ENCODE measurements at regions not wholly inside any gene's neighbourhood (a gene's known extent, or its start where the extent isn't known, plus 50 kb on each side); places are given as distances from the start of the nearest gene placed in this dataset.

GRCh38 chr2:53432936-53433335 is 334.7 kb upstream of the CHAC2 start:
- ChIA-PET CTCF (no interaction called here), POLR2A (ENCODE audit: low non-redundant PET) (no interaction called here)
- BruUV-seq (replicated peaks), result no TSS peak

GRCh38 chr2:53429901-53430300 is 337.7 kb upstream of the CHAC2 start:
- ChIA-PET CTCF (no interaction called here), POLR2A (ENCODE audit: low non-redundant PET) (no interaction called here)
- Histone ChIP-seq H3K27ac (ENCODE audit: low read depth, low read length, poor library complexity, severe bottlenecking) (no peak overlapping the region), H3K4me1 (ENCODE audit: insufficient read depth, low read length, poor library complexity, severe bottlenecking) (no peaks in the 10 kb centered on the region), H3K9me3 (ENCODE audit: low read depth, low read length, poor library complexity, severe bottlenecking) (no peaks in the 10 kb centered on the region), H3K36me3 (ENCODE audit: insufficient read depth, low read length, poor library complexity, severe bottlenecking) (no peaks in the 10 kb centered on the region), H3K27me3 (replicated peaks; ENCODE audit: insufficient read depth, low read depth, low read length, poor library complexity) (no peaks in the 10 kb centered on the region), H3K4me3 (ENCODE audit: low read depth, low read length, poor library complexity, severe bottlenecking) (no peak overlapping the region)
- BruUV-seq (replicated peaks), result no TSS peak
- no peak for TF ChIP-seq CTCF (conservative IDR thresholded peaks at IDR 0.05; ENCODE audit: low read depth, low read length)
- TF ChIP-seq EZH2 (IDR thresholded peaks at IDR 0.05; ENCODE audit: borderline replicate concordance, low read depth, low read length, poor library complexity, severe bottlenecking), result no peak
- no peak for DNase-seq (ENCODE audit: low spot score)
- intact Hi-C loops (cut with micrococcal nuclease; ENCODE audit: unreplicated experiment), result loop anchor here (10.0 kb wide), 2 partner anchors 395 to 1275 kb away; no protein-coding TSS in a partner anchor

More at GRCh38 chr2:53432936-53433335, 334.7 kb upstream of the CHAC2 start:
- no peaks in the 10 kb centered on the region for H3K27me3 ChIP-seq (replicated peaks; ENCODE audit: insufficient read depth, low read depth, low read length, poor library complexity)
- no peak overlapping the region for H3K27ac ChIP-seq (ENCODE audit: low read depth, low read length, poor library complexity, severe bottlenecking)
- H3K4me3 ChIP-seq (ENCODE audit: low read depth, low read length, poor library complexity, severe bottlenecking), result no peak overlapping the region
- no peaks in the 10 kb centered on the region for H3K9me3 ChIP-seq (ENCODE audit: low read depth, low read length, poor library complexity, severe bottlenecking)
- TF ChIP-seq CTCF (conservative IDR thresholded peaks at IDR 0.05; ENCODE audit: low read depth, low read length) (no peak), EZH2 (IDR thresholded peaks at IDR 0.05; ENCODE audit: borderline replicate concordance, low read depth, low read length, poor library complexity, severe bottlenecking) (no peak)
- H3K36me3 ChIP-seq (ENCODE audit: insufficient read depth, low read length, poor library complexity, severe bottlenecking), result no peaks in the 10 kb centered on the region
- no peaks in the 10 kb centered on the region for H3K4me1 ChIP-seq (ENCODE audit: insufficient read depth, low read length, poor library complexity, severe bottlenecking)
- no peak for DNase-seq (ENCODE audit: low spot score)
- intact Hi-C loops (cut with micrococcal nuclease; ENCODE audit: unreplicated experiment), result no loop called here

- Histone ChIP-seq H3K4me1 (ENCODE audit: insufficient read depth, low read length, poor library complexity, severe bottlenecking) (no peaks in the 10 kb centered on the region), H3K27ac (ENCODE audit: low read depth, low read length, poor library complexity, severe bottlenecking) (no peak overlapping the region), H3K36me3 (ENCODE audit: insufficient read depth, low read length, poor library complexity, severe bottlenecking) (no peaks in the 10 kb centered on the region), H3K4me3 (ENCODE audit: low read depth, low read length, poor library complexity, severe bottlenecking) (no peak overlapping the region), H3K27me3 (replicated peaks; ENCODE audit: insufficient read depth, low read depth, low read length, poor library complexity) (peaks cover 6% of the 10 kb centered on the region), H3K9me3 (ENCODE audit: low read depth, low read length, poor library complexity, severe bottlenecking) (no peaks in the 10 kb centered on the region)
- TF ChIP-seq CTCF (conservative IDR thresholded peaks at IDR 0.05; ENCODE audit: low read depth, low read length) (no peak), EZH2 (IDR thresholded peaks at IDR 0.05; ENCODE audit: borderline replicate concordance, low read depth, low read length, poor library complexity, severe bottlenecking) (no peak)
- no TSS peak for BruUV-seq (replicated peaks)
- ChIA-PET POLR2A (ENCODE audit: low non-redundant PET) (no interaction called here), CTCF (no interaction called here)
- no peak for DNase-seq (ENCODE audit: low spot score)
- intact Hi-C loops (cut with micrococcal nuclease; ENCODE audit: unreplicated experiment), result loop anchor here (10.0 kb wide), 2 partner anchors 400 to 1280 kb away; no protein-coding TSS in a partner anchor
Measured at GRCh38 chr2:53424902-53425301, 342.7 kb upstream of the CHAC2 start.
